ENCODE measurements at regions not wholly inside any gene's neighbourhood (a gene's known extent, or its start where the extent isn't known, plus 50 kb on each side); places are given as distances from the start of the nearest gene placed in this dataset.

DNA sequence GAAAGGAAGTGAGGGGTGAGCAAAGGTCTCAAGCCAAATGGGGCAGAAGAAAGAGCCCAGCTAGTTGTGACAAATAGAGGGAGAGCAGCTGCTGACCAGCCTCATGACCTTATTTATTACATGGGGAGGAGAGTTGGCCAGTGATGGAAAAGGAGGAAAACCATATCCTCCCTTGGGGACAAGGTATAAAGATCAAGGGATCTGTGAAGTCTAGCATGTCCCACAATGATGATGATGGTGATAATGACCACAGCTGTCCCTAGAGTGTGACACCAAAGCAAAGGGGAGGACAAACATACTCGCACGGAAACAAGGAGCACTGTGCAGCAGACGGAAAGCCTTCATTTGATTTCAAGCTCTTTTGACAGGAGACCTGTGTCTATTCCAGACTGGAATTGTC, 190.4 kb upstream of the MCHR2 start:
- intact Hi-C loops (cut with micrococcal nuclease): no loop called here

DNA sequence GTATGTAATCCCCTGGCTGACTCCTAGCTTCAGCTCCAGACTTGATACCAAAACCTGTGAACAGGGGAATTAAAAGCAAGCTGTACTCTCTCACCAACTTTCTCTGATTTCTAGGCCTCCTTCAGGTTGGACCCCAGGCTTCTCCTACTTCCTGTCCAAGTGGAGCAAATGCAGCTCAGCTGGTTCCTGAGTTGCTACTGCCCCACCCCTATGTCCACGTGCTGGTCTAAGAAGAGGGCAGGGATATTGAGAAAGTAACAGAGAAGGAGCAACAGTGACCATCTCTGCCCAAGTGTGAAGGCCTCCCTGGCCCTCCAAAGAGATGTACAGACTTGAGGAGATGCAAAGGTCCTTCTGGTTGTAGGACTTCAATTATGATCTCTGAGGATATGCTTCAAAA, 188.3 kb upstream of the MCHR2 start:
- intact Hi-C loops (cut with micrococcal nuclease): no loop called here

DNA sequence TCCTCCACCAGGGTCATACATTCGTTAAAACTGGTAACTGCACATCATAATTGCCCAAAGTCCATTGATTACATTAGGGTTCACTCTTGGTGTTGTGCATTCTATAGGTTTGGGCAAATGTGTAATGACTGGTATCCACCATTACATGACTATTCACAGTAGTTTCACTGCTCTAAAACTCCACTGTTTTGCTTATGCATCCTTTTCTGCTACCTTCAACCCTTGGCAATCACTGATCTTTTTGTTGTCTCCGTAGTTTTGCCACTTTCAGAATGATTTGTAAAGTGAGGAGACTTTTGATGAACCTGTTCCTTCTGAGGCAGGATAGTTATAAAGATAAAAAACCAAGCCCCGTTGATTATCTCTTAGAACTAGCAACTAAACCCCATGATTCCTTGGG, 187.3 kb upstream of the MCHR2 start:
- intact Hi-C loops (cut with micrococcal nuclease): no loop called here

DNA sequence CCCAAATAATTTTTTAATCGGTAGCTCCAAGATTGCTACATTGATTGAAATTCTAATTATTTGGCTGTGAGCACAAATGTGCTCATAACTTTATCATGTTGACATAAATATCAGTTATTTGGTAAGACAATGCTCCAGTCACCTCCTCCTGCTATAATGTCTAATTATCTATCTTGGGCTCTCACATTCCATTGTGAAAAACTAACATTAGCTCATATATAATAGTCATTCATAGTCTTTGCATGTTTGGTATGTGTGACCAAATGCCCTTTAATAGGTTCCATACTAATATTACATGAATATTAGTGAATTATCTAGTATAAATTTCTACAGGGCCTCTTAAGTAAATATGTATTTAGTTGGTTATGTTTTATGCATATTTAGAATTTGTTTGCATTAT, 185.6 kb upstream of the MCHR2 start:
- intact Hi-C loops (cut with micrococcal nuclease): no loop called here

DNA sequence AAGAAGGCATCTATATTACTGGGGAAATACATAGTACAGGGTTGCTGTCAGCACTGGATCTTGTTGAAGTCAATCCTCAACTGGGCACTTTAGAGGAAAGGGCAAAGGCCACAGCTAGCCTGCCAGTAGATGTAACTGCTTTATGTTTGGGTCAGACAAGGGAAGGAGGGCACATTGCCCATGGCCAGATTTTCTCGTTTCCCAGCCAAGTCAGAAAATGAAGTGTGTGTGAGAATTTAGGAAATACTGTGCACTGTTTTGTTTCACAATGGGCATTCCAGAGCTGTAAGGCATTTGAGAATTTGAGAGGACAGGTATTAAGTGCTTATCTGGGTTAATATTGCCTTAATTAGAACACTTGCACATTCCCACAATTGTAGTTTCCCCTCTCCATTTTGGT, 183.9 kb upstream of the MCHR2 start:
- intact Hi-C loops (cut with micrococcal nuclease): loop anchor here (2.0 kb wide), 1 partner anchor 301 kb away; no protein-coding TSS in a partner anchor

DNA sequence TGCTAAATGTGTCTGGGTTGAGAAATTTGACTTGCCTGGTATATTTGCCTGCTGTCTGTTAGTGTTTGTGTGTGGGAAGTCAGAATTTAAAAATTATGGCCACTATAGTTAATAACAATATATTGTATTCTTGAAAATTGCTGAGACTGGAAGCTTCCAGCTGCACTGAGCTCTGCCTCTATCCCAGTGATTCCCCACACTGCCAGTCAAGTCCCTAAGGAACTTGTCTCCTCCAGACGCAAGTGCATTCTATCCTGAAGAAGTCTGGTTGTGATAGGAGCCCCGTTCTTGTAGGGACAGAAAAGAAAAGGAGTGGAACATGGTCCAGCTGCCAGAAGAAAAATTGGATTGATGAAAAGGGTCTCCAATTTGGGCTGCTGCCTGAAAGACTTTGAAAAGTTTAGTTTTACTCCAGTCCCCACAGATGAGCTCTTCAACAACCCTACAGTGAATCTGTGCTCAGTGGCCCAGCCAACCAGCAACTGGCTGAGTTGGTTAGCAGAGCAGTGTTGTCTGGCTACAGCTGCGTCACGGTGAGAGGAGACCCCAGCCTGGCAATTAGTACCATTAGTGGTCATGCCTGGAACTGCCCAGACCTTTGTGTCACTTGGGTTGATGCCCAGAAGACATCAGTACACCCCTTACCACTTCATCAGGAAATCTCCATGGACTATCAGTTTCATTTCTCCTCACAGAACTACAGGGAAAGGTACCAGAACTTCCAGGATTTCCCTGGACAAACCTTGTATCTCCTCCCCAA, 183.1 kb upstream of the MCHR2 start:
- intact Hi-C loops (cut with micrococcal nuclease): loop anchor here (2.0 kb wide), 1 partner anchor 302 kb away; no protein-coding TSS in a partner anchor

DNA sequence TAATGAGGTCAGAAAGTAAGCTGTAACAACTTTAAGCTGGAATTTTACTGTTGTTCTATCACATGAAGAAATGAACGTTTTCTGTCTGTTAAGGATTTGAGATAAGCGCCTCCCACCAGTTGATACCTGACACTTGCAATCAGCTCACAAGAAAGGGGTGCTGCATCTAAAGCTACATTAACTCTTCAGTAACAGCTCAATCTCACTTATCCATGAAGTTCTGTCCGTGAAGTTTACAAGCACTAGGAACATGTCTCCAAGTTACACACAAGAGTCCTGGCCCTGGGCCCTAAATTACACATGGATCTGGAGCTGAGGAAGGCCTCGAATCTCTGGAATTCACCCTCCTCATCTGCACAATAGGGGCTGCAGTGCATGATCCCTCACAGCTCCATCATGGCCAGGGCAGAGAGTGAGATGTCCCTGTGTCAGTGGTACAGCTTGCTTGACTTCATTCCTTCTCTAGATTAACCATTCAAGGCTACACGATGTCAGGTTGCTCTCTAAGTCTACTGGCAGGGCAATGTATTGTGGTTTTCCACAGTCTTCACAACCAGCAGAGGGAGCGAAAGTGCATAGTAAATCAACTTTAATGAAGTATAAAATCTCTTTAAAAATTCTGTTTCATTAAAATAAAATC, 182.4 kb upstream of the MCHR2 start:
- intact Hi-C loops (cut with micrococcal nuclease): loop anchor here (2.0 kb wide), 1 partner anchor 302 kb away; no protein-coding TSS in a partner anchor

DNA sequence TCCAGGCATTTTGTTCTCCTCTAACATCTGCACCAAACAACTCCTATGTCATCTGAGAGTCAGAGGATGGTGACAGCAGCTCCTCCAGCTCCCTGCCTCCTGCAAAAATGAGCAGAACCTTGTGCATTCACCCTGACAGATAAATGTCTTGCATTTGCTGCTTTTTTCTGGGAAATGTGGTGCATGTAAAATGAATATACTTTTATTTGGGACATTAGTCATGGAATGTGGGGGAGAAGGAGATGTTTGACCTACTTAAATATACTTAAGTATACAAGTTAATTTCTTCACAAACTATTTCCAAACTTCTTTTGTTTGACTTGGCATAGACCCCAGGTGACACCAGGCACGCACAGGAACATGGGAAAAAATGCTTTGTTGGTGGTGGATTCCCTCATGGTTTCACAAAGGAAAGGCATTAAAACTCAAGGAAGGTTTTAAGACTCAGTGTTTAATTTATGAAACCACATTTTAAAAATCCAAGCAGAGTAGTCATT, 181.8 kb upstream of the MCHR2 start:
- intact Hi-C loops (cut with micrococcal nuclease): loop anchor here (2.0 kb wide), 1 partner anchor 303 kb away; no protein-coding TSS in a partner anchor

DNA sequence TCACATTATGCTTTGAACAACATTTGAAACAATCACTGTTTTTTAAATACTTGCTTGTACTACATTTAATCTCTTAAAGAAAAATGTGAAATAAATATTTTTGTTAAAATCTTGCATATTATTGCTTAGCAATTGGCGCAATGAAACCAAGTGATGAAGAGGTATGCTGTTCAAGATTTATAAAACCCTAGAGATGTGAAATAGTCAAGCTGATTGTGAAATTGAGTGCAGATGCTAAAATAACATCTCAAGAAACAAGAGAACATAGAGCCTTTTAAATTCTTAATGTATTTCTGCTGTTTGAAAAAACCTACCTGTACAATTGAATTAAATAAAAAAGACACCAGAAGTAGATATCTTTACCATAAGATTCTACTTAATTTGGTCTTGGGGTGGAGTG, 179.2 kb upstream of the MCHR2 start:
- intact Hi-C loops (cut with micrococcal nuclease): loop anchor here (5.0 kb wide), 3 partner anchors 46 to 289 kb away; partner anchors contain the start of gene SIM1

DNA sequence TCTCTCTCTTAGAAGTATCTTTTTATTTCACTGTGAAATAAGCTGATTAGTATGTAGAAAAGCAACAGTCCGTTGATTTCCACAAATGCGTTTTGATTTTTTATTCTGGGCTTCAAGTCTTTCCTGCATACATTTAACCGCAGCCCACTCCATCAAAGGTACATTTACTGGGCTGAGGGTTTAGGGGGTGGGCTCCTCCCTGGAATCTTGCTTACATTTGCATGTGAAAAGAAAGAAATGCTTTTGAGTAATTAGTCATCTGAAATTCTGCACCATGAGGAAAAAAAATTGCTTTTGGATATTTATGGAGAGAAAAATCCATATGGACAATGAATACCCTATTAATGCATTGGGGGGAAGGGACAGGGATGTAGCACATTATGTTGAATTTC, 178.3 kb upstream of the MCHR2 start:
- intact Hi-C loops (cut with micrococcal nuclease): loop anchor here (5.0 kb wide), 3 partner anchors 45 to 290 kb away; partner anchors contain the start of gene SIM1

DNA sequence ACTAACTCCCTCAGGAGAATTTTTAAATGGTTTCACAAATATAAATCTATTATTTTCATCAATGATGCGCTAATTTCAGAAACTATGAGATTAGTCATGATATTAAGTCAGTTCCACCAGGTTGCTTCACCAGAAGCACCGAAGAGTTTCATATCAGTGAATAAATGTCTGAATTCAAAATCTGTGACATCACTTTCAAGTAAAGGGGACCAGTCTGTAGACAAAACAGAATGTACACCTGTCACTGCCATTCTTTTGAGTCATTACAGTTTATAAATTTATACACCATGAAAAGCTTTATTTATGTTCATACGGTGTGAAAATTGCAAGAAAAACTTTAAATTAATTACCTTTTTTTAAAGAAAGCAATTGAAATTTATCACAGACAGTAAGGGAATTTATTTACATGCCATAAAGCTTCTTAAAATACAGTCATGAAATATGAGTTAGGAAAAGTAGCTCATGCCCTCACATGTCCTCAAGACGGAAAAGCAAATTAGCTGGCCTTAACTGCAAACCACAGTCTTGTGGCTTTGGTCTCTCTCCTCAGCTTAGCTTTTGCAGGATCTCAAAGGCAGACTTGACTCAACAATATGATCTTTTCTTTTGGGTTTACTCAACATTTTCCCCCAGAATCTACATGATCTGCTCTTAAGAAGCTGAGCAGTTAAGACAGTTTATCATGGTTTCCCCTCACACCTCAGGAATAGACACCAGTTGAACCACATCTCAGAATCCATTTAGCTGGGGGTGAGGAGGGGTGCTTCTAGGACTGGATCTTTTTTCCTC, 177.7 kb upstream of the MCHR2 start:
- intact Hi-C loops (cut with micrococcal nuclease): loop anchor here (2.0 to 5.0 kb wide), 4 partner anchors 44 to 301 kb away; partner anchors contain the start of gene SIM1

DNA sequence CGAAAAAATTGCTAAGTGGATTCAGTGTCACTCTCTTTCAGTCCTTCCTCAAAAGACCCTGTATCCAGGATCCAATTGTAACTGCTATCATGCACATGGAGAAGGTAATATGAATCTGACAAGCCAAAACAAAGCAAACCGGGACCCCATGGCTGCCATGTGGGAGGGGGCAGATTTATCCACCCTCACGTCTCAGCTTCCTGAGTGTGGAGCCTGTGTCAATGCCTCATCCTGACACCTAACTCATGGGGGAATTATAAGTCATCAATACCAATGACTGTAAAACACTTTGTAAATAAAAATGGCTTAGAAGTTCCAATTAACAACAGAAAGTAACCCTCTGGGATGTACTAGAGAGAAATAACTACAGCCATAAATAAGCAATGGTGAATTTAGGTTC, 174.1 kb upstream of the MCHR2 start:
- intact Hi-C loops (cut with micrococcal nuclease): no loop called here

DNA sequence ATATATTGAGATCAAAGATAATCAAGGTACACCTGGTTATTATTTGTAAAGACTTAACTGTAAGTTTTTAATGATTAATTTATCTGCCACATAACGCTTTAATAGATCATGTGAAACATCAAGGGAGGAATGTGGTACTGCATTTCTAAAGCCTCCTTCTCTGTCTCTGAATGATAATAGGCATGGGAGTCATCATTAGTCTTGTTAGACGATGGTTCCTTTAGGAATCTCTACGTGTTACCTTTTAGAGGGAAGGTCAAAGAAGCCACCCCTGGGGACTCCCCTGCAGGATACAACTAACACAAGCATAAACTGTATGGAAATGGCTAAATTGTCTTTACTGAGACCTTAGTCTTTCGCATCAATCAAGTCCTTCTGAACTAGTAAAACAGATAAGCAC, 173.6 kb upstream of the MCHR2 start:
- intact Hi-C loops (cut with micrococcal nuclease): no loop called here

DNA sequence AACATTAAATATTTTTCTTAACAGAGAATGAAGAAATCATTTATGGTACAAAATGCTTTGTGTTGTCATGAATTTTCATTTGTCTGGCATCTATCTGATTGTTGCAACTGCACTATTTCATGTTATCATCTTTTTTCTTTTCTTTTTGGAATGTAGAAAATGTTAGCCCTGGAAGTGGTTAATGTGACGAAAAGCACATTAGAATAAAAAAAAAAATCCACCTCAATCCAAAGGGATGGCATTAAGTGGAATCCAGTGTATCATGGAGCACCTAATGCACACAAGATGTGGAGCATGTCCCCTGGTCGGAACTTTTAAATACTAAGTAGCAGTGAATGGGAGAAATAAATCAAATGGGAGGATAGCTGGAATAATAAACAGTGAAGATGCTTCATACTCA, 172.9 kb upstream of the MCHR2 start:
- intact Hi-C loops (cut with micrococcal nuclease): no loop called here

DNA sequence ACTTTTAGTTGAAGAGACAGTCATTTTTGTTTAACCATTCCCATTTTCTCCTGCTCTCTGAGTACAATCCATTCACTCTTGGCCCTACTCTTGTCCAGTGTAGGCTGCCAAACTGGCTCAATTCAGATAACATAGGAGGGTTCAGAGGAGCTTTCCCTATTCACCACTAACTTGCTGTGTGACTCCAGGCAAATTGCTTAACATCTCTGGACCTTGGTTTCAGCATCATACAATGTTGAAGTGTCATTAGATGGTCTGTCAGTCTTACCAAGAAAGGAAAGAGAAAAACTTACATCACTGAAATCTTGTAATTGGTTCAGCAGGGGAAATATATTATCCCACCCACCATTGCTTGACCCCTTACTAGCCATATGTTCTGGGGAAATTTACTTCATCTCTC, 171.4 kb upstream of the MCHR2 start:
- intact Hi-C loops (cut with micrococcal nuclease): no loop called here

DNA sequence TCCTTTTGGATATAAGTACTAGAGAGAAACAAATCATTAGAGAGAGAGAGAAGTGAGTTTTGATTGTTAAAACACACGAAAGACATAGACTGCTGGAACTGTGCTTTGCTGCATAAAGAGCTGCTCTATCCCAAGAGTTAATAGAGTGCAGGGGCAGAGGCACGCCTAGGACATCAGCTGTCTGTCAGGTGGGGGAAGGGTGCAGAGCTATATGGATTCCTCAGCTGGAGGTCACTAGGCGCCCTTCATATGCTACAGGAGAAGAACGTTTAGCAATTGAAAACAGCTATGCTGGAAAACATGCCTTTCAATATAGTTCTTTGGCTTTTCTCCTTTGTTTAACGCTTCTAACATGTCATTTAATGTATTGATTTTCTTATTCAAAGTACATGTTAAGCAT, 169.0 kb upstream of the MCHR2 start:
- intact Hi-C loops (cut with micrococcal nuclease): no loop called here

DNA sequence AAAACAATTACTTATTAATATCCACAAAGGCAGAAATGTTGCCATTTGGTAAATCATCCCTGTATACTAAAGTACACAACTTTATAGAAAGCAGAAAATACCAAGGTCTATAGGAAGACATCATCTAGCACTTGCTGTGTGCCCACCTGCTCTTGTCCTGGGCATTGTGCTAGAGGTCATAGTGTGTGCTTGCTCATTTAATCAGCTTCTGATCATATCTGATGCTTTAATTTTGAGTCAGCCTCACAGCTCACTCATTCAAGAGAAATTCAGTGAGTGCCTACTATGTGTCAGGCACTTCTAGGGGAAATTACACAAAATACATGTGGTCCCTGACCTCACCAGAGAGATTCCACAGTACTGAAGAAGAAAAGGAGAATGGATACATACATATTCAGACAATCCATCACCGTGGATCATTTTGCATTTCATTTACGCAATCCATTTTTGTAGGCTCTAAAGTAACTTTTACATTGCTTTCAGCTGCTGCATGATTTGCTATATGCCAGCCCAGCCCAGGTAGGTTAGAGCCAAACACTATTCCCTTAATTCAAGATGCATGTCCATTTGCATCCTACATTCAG, 167.9 kb upstream of the MCHR2 start:
- intact Hi-C loops (cut with micrococcal nuclease): no loop called here

DNA sequence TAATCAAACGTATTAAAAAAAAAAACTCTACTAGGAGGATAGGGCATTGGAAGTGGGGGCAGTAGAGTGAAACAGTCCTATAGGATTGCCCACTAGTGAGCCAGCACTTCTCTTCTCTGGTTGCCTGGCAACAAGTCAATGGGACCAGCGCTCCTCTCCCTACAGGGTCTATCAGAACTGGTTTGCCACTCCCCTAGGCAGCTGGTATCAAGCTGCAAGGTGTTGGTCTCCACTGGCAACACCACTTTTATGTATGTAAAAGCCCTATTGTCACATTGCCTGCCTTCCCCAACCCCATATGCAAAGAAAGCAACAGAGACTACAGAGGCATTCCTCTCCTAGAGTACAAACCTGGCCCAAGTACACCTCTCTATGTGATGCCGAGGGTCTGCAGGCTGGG, 166.9 kb upstream of the MCHR2 start:
- intact Hi-C loops (cut with micrococcal nuclease): no loop called here

DNA sequence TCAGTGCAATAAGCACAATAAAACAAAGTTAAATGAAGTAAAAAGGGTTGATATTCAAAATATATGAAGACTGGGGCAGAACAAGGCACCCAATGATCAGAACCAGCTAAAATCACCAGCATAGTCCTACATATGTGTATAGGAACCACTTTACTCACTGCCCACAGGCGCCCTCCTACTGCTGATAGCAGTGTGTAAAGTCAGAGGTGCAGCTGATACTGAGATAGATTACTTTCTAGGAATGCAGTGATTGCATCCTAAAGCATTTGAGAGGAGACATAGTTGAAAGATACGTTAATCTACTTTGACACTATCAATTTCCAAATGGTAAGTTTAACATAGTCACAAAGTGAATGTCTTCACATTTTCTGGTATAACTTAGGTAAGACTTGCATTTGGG, 161.1 kb upstream of the MCHR2 start:
- intact Hi-C loops (cut with micrococcal nuclease): no loop called here

DNA sequence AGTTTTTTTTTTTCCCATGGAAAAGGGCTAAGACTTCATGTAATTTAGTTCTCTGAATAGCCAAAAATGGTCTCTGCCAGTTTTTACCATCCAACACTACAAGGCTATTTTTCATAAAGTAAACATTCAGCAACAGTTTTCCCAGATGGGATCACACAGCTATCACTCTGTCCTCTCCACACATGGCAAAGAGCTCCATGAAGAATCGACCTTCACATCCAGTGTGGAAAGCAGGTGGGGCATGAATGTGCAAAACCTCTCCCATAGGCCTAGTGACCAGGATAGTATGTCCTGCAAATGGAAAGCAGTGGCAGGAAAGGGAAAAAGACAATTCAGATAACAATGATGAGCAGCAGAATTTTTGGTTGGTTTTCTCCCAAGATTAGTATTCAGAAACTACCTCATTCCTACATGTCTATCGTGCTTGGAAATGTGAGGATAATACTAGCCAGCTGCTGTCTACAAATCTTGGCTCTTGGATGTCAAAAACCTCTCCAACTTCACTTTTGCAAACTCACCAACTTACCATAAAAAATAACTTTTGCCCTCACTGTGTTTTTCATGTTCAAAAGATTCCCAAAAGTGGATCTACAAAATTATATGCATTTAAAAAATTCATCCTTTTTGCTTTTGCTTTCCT, 159.7 kb upstream of the MCHR2 start:
- intact Hi-C loops (cut with micrococcal nuclease): no loop called here

DNA sequence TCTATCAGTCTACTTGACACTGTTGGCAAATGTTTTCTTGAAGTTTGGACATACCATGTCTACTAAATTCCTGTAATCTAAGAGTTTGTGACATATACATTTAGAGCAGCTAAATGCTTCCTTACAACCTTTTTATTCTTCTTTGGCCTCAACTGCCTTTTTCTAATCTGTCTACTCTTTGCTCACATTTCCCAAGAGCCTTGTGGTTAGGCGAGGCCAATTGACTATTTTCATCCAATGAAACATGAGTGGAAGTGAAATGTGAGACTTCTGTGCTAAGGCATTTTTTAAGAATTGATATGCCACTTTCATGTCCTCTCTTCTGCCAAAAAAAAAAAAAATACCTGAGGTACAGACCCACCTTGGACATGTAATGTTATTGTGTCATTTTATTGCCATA, 158.2 kb upstream of the MCHR2 start:
- intact Hi-C loops (cut with micrococcal nuclease): no loop called here
